NT2/D1 (cell line): ENCODE measurements at regions not wholly inside any gene's neighbourhood (a gene's known extent, or its start where the extent isn't known, plus 50 kb on each side); places are given as distances from the start of the nearest gene placed in this dataset.

Source experiments
- DNase-seq: peaks from one replicate; pipeline ENCODE4 v3.0.0-alpha.2; 2011; ENCODE audit warnings: low read depth, low spot score
- H3K27me3 ChIP-seq: 2 replicates; pipeline ENCODE4 v1.6.0; 2011; ENCODE audit warnings: mild to moderate bottlenecking; ENCODE audit not compliant: insufficient read length, insufficient read depth
- H3K36me3 ChIP-seq: 2 replicates; pipeline ENCODE4 v1.6.1; 2011; ENCODE audit warnings: mild to moderate bottlenecking, low read length, mixed read lengths; ENCODE audit not compliant: insufficient read depth, insufficient read length
- H3K4me1 ChIP-seq: 2 replicates; pipeline ENCODE4 v1.5.1; 2011; ENCODE audit not compliant: insufficient read depth, insufficient read length
- H3K4me3 ChIP-seq: 2 replicates; pipeline ENCODE4 v1.5.1; 2011; ENCODE audit warnings: low read depth; ENCODE audit not compliant: insufficient read length
- H3K9ac ChIP-seq: 2 replicates; pipeline ENCODE4 v1.6.0; 2011; ENCODE audit warnings: low read depth; ENCODE audit not compliant: insufficient read length
- H3K9me3 ChIP-seq: 2 replicates; pipeline ENCODE4 v1.5.1; 2011; ENCODE audit warnings: mild to moderate bottlenecking, low read length; ENCODE audit not compliant: insufficient read depth
- SUZ12 ChIP-seq: IDR thresholded peaks from 2 replicates; pipeline ENCODE4 v1.6.1; 2011; ENCODE audit not compliant: insufficient read length, insufficient read depth; ENCODE audit errors: extremely low read depth
- YY1 ChIP-seq: IDR thresholded peaks from 2 replicates; pipeline ENCODE4 v1.6.1; 2011; ENCODE audit not compliant: insufficient read length, insufficient read depth
- ZNF274 ChIP-seq: IDR thresholded peaks from 2 replicates; pipeline ENCODE4 v1.6.1; 2011; ENCODE audit warnings: mild to moderate bottlenecking, low read depth, low read length

GRCh38 chr10:130647341-130647740 is 511.1 kb downstream of the GLRX3 start:
- no peak overlapping the region for H3K4me3 ChIP-seq
- no peak for TF ChIP-seq SUZ12
- TF ChIP-seq YY1 = no peak
- H3K9ac ChIP-seq = no peak overlapping the region
- H3K4me1 ChIP-seq = peaks cover 4% of the 10 kb centered on the region
- no peak for DNase-seq
- no peaks in the 10 kb centered on the region for H3K9me3 ChIP-seq
- H3K27me3 ChIP-seq = no peaks in the 10 kb centered on the region
- H3K36me3 ChIP-seq = no peaks in the 10 kb centered on the region

GRCh38 chr10:130648807-130649206 is 512.6 kb downstream of the GLRX3 start:
- H3K9me3 ChIP-seq = no peaks in the 10 kb centered on the region
- H3K4me3 ChIP-seq = no peak overlapping the region
- no peaks in the 10 kb centered on the region for H3K36me3 ChIP-seq
- H3K4me1 ChIP-seq = peaks cover 4% of the 10 kb centered on the region
- no peak overlapping the region for H3K9ac ChIP-seq
- TF ChIP-seq SUZ12 (no peak), ZNF274 (no peak), YY1 (no peak)
- no peak for DNase-seq
- no peaks in the 10 kb centered on the region for H3K27me3 ChIP-seq

- H3K9ac ChIP-seq = no peak overlapping the region
- no peak for TF ChIP-seq SUZ12
- TF ChIP-seq ZNF274 = no peak
- no peak for TF ChIP-seq YY1
- no peaks in the 10 kb centered on the region for H3K36me3 ChIP-seq
- peaks cover 11% of the 10 kb centered on the region for H3K4me1 ChIP-seq
- no peak overlapping the region for H3K4me3 ChIP-seq
- DNase-seq = no peak
- no peaks in the 10 kb centered on the region for H3K27me3 ChIP-seq
- no peaks in the 10 kb centered on the region for H3K9me3 ChIP-seq
Observed at GRCh38 chr10:130652544-130652943, 516.4 kb downstream of the GLRX3 start.

- Histone ChIP-seq H3K9me3 (no peaks in the 10 kb centered on the region), H3K4me3 (no peak overlapping the region), H3K27me3 (no peaks in the 10 kb centered on the region), H3K9ac (no peak overlapping the region), H3K36me3 (no peaks in the 10 kb centered on the region), H3K4me1 (peaks cover 11% of the 10 kb centered on the region)
- no peak for DNase-seq
- no peak for TF ChIP-seq SUZ12
- no peak for TF ChIP-seq ZNF274
- no peak for TF ChIP-seq YY1
Observed at GRCh38 chr10:130652964-130653578, 516.9 kb downstream of the GLRX3 start.

GRCh38 chr10:130654726-130655125 is 518.5 kb downstream of the GLRX3 start:
- Histone ChIP-seq H3K9ac (no peak overlapping the region), H3K4me3 (no peak overlapping the region), H3K9me3 (no peaks in the 10 kb centered on the region), H3K4me1 (peaks cover 9% of the 10 kb centered on the region), H3K36me3 (no peaks in the 10 kb centered on the region), H3K27me3 (no peaks in the 10 kb centered on the region)
- DNase-seq = no peak
- TF ChIP-seq SUZ12 (no peak), YY1 (no peak), ZNF274 (no peak)

- no peak for TF ChIP-seq ZNF274
- TF ChIP-seq YY1 = no peak
- no peak for TF ChIP-seq SUZ12
- Histone ChIP-seq H3K9me3 (no peaks in the 10 kb centered on the region), H3K9ac (no peak overlapping the region), H3K4me3 (no peak overlapping the region), H3K36me3 (no peaks in the 10 kb centered on the region), H3K27me3 (no peaks in the 10 kb centered on the region), H3K4me1 (peaks cover 9% of the 10 kb centered on the region)
- DNase-seq = no peak
Observed at GRCh38 chr10:130655313-130656186, 519.4 kb downstream of the GLRX3 start.

GRCh38 chr10:130656187-130656575 is 520.0 kb downstream of the GLRX3 start:
- TF ChIP-seq YY1 = no peak
- TF ChIP-seq ZNF274 = no peak
- no peak for TF ChIP-seq SUZ12
- no peak for DNase-seq
- Histone ChIP-seq H3K4me3 (no peak overlapping the region), H3K9me3 (no peaks in the 10 kb centered on the region), H3K4me1 (peaks cover 9% of the 10 kb centered on the region), H3K36me3 (no peaks in the 10 kb centered on the region), H3K27me3 (no peaks in the 10 kb centered on the region), H3K9ac (no peak overlapping the region)
